PFSK-1 (cell line): ENCODE measurements at regions not wholly inside any gene's neighbourhood (a gene's known extent, or its start where the extent isn't known, plus 50 kb on each side); places are given as distances from the start of the nearest gene placed in this dataset.

Experiments used
- FOXP2 ChIP-seq: optimal IDR thresholded peaks from 2 replicates; pipeline ENCODE3; 2011; ENCODE audit warnings: borderline replicate concordance, control low read depth, inconsistent platforms; ENCODE audit not compliant: insufficient read depth; ENCODE audit errors: extremely low read length, extremely low read depth
- POLR2AphosphoS5 ChIP-seq: IDR thresholded peaks from 2 replicates; pipeline ENCODE4 v1.6.1; 2012; ENCODE audit warnings: low read depth, mild to moderate bottlenecking, control low read depth, low read length, moderate library complexity
- REST ChIP-seq, 2 experiments: IDR thresholded peaks; 2 replicates each; pipeline versions ENCODE4 v1.6.1 to v1.8.0; 2011 to 2012; ENCODE audit warnings: low read depth in 2 of 2, low read length in 2 of 2, control low read depth in 1 of 2, inconsistent platforms in 1 of 2, mild to moderate bottlenecking in 1 of 2, moderate library complexity in 1 of 2; ENCODE audit not compliant: insufficient read depth in 1 of 2
- SIN3A ChIP-seq: IDR thresholded peaks from 2 replicates; pipeline ENCODE4 v1.6.1; 2012; ENCODE audit warnings: mild to moderate bottlenecking, low read length, moderate library complexity, borderline replicate concordance; ENCODE audit not compliant: insufficient read depth
- TAF1 ChIP-seq: IDR thresholded peaks from 2 replicates; pipeline ENCODE4 v1.6.1; 2012; ENCODE audit warnings: low read length, control low read depth, borderline replicate concordance; ENCODE audit not compliant: insufficient read depth

- no peak for TF ChIP-seq TAF1
- no peak for TF ChIP-seq POLR2AphosphoS5
- TF ChIP-seq REST (IDR thresholded peaks at IDR 0.05; ENCODE audit: insufficient read depth in 1 of 2, low read depth in 2 of 2, low read length in 2 of 2), result no peak
- TF ChIP-seq FOXP2, result no peak
- TF ChIP-seq SIN3A, result no peak
Measured at GRCh38 chr4:26257850-26258249, 63.0 kb upstream of the RBPJ start.

GRCh38 chr4:26260571-26260970 lies 60.2 kb upstream of the RBPJ start:
- TF ChIP-seq REST (IDR thresholded peaks at IDR 0.05; ENCODE audit: insufficient read depth in 1 of 2, low read depth in 2 of 2, low read length in 2 of 2) (no peak), TAF1 (no peak), FOXP2 (no peak)

- TF ChIP-seq TAF1, result no peak
- no peak for TF ChIP-seq POLR2AphosphoS5
- TF ChIP-seq REST (IDR thresholded peaks at IDR 0.05; ENCODE audit: insufficient read depth in 1 of 2, low read depth in 2 of 2, low read length in 2 of 2), result no peak
- TF ChIP-seq SIN3A, result no peak
- TF ChIP-seq FOXP2, result no peak
Measured at GRCh38 chr4:26261405-26261804, 59.4 kb upstream of the RBPJ start.

GRCh38 chr4:26263165-26263564 lies 57.6 kb upstream of the RBPJ start:
- TF ChIP-seq POLR2AphosphoS5, result no peak
- TF ChIP-seq FOXP2, result no peak
- TF ChIP-seq TAF1, result no peak

- TF ChIP-seq SIN3A (no peak), POLR2AphosphoS5 (no peak), REST (IDR thresholded peaks at IDR 0.05; ENCODE audit: insufficient read depth in 1 of 2, low read depth in 2 of 2, low read length in 2 of 2) (no peak), FOXP2 (no peak), TAF1 (no peak)
Measured at GRCh38 chr4:26264109-26264508, 56.7 kb upstream of the RBPJ start.

- TF ChIP-seq POLR2AphosphoS5 (no peak), REST (IDR thresholded peaks at IDR 0.05; ENCODE audit: insufficient read depth in 1 of 2, low read depth in 2 of 2, low read length in 2 of 2) (no peak), FOXP2 (no peak), TAF1 (no peak), SIN3A (no peak)
Measured at GRCh38 chr4:26267087-26267486, 53.7 kb upstream of the RBPJ start.
